ENCODE measurements at regions not wholly inside any gene's neighbourhood (a gene's known extent, or its start where the extent isn't known, plus 50 kb on each side); places are given as distances from the start of the nearest gene placed in this dataset.

DNA sequence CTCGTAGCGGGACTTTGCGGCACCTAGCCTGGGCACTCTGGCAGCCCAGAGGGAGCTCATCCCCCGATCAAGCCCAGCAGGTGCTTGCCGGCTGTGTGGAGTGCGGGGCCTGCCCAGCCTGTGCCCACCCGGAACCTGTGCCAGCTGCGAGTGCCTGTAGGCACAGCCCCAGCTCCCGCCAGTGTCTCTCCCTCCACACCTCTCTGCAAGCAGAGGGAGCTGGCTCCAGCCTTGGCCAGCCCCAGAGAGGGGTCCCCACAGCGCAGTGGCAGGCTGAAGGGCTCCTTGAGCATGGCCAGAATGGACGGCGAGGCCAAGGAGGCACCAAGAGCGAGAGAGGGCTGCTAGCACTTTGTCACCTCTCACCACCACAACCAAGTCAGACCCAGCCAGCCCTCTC is 55.5 kb upstream of the C1QTNF9B start:
- TF ChIP-seq, protein P1, sequence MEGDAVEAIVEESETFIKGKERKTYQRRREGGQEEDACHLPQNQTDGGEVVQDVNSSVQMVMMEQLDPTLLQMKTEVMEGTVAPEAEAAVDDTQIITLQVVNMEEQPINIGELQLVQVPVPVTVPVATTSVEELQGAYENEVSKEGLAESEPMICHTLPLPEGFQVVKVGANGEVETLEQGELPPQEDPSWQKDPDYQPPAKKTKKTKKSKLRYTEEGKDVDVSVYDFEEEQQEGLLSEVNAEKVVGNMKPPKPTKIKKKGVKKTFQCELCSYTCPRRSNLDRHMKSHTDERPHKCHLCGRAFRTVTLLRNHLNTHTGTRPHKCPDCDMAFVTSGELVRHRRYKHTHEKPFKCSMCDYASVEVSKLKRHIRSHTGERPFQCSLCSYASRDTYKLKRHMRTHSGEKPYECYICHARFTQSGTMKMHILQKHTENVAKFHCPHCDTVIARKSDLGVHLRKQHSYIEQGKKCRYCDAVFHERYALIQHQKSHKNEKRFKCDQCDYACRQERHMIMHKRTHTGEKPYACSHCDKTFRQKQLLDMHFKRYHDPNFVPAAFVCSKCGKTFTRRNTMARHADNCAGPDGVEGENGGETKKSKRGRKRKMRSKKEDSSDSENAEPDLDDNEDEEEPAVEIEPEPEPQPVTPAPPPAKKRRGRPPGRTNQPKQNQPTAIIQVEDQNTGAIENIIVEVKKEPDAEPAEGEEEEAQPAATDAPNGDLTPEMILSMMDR (conservative IDR thresholded peaks at IDR 0.05) = no peak
- no peak for TF ChIP-seq ZFX (IDR thresholded peaks at IDR 0.05)
